ENCODE measurements at regions not wholly inside any gene's neighbourhood (a gene's known extent, or its start where the extent isn't known, plus 50 kb on each side); places are given as distances from the start of the nearest gene placed in this dataset.
"Not testable (repeated sequence)": the region's sequence is repeated elsewhere in the genome, so short reads cannot be mapped to it uniquely, and the experiment has no call there.

- DNase-seq: no peak
These were observed 395.4 kb downstream of the ZNF804A start for GRCh38 chr2:184993746-184994145.

- no peak for DNase-seq
These were observed 408.2 kb downstream of the ZNF804A start for GRCh38 chr2:185006481-185006880.

GRCh38 chr2:185012643-185013042, 414.3 kb downstream of the ZNF804A start:
- no peak for DNase-seq

GRCh38 chr2:185014076-185014475, 415.7 kb downstream of the ZNF804A start:
- DNase-seq: no peak

GRCh38 chr2:185025891-185026290, 427.6 kb downstream of the ZNF804A start:
- not testable (repeated sequence) for DNase-seq

GRCh38 chr2:185035906-185036305, 437.6 kb downstream of the ZNF804A start:
- DNase-seq: no peak

- no peak for DNase-seq
These were observed 446.1 kb downstream of the ZNF804A start for GRCh38 chr2:185044323-185044874.

- no peak for DNase-seq
These were observed 452.5 kb downstream of the ZNF804A start for GRCh38 chr2:185050804-185051203.

- no peak for DNase-seq
These were observed 465.4 kb downstream of the ZNF804A start for GRCh38 chr2:185063761-185064160.

- no peak for DNase-seq
These were observed 467.8 kb downstream of the ZNF804A start for GRCh38 chr2:185066128-185066527.

- DNase-seq: no peak
These were observed 470.8 kb downstream of the ZNF804A start for GRCh38 chr2:185069107-185069506.

- no peak for DNase-seq
These were observed 475.8 kb downstream of the ZNF804A start for GRCh38 chr2:185074156-185074555.

GRCh38 chr2:185082749-185083148, 484.4 kb downstream of the ZNF804A start:
- DNase-seq: no peak

GRCh38 chr2:185108588-185108987, 510.3 kb downstream of the ZNF804A start:
- no peak for DNase-seq

GRCh38 chr2:185127412-185127811, 529.1 kb downstream of the ZNF804A start:
- no peak for DNase-seq

GRCh38 chr2:185128346-185128745, 530.0 kb downstream of the ZNF804A start:
- no peak for DNase-seq

GRCh38 chr2:185128996-185129395, 530.7 kb downstream of the ZNF804A start:
- no peak for DNase-seq

- DNase-seq: no peak
These were observed 532.4 kb downstream of the ZNF804A start for GRCh38 chr2:185130685-185131084.

- DNase-seq: no peak
These were observed 534.2 kb downstream of the ZNF804A start for GRCh38 chr2:185132501-185133041.

GRCh38 chr2:185137700-185138099, 539.4 kb downstream of the ZNF804A start:
- DNase-seq: no peak

GRCh38 chr2:185142677-185143076, 544.3 kb downstream of the ZNF804A start:
- DNase-seq: no peak

- DNase-seq: no peak
These were observed 546.0 kb downstream of the ZNF804A start for GRCh38 chr2:185144159-185144919.

- DNase-seq: no peak
These were observed 547.2 kb downstream of the ZNF804A start for GRCh38 chr2:185145316-185146121.

- DNase-seq: no peak
These were observed 549.0 kb downstream of the ZNF804A start for GRCh38 chr2:185147361-185147760.

All from stimulated activated naive CD4-positive, alpha-beta T cell (primary cell).